HepG2 (cell line): ENCODE measurements at regions not wholly inside any gene's neighbourhood (a gene's known extent, or its start where the extent isn't known, plus 50 kb on each side); places are given as distances from the start of the nearest gene placed in this dataset.

ENCODE experiments used
- CREM ChIP-seq, 2 experiments: sonication (generic) in 1 of 2; formaldehyde crosslinking in 1 of 2; IDR thresholded peaks; 2 replicates each; pipeline versions ENCODE4 v1.4.0 to v1.6.1; 2016 to 2020; ENCODE audit warnings: antibody characterized with exemption in 1 of 2, mild to moderate bottlenecking in 1 of 2, missing genetic modification reagents in 1 of 2
- CTCF ChIP-seq: sonication (generic); formaldehyde crosslinking; IDR thresholded peaks from 2 replicates; pipeline ENCODE4 v1.5.0; 2020; ENCODE audit warnings: mild to moderate bottlenecking, missing genetic modification reagents, moderate library complexity
- FOXA1 ChIP-seq, 2 experiments: fragments of 450-650 bp in 1 of 2; sonication (generic) in 1 of 2; formaldehyde crosslinking in 1 of 2; IDR thresholded peaks; 2 replicates each; pipeline versions ENCODE4 v1.4.0 to v1.6.1; 2016 to 2020; ENCODE audit warnings: missing genetic modification reagents in 1 of 2
- MYC ChIP-seq: sonication (generic); formaldehyde crosslinking; IDR thresholded peaks from 2 replicates; pipeline ENCODE4 v1.9.0; 2021; ENCODE audit warnings: missing genetic modification reagents, borderline replicate concordance
- TF ChIP-seq, protein P1 (sequence below), 2 experiments: sonication (generic) in 1 of 2; formaldehyde crosslinking in 1 of 2; IDR thresholded peaks; 2 replicates each; pipeline versions ENCODE4 v1.5.1 to v1.6.1; 2011 to 2020; ENCODE audit warnings: borderline replicate concordance in 1 of 2, low read depth in 1 of 2, low read length in 1 of 2, mild to moderate bottlenecking in 1 of 2, missing genetic modification reagents in 1 of 2, moderate library complexity in 1 of 2
- TF ChIP-seq, protein P2 (sequence below): sonication (generic); formaldehyde crosslinking; IDR thresholded peaks from 2 replicates; pipeline ENCODE4 v1.4.0; 2020; ENCODE audit warnings: mild to moderate bottlenecking, missing genetic modification reagents
- TF ChIP-seq, protein P3 (sequence below), 2 experiments: fragments of 450-650 bp in 1 of 2; sonication (generic) in 1 of 2; formaldehyde crosslinking; IDR thresholded peaks; 2 replicates each; pipeline versions ENCODE4 v1.5.0 to v1.8.0; 2020 to 2022; ENCODE audit warnings: mild to moderate bottlenecking in 1 of 2, missing genetic modification reagents in 1 of 2

GRCh38 chr18:38502539-38502938 lies 936.9 kb upstream of the CELF4 start:
- TF ChIP-seq, protein P1, sequence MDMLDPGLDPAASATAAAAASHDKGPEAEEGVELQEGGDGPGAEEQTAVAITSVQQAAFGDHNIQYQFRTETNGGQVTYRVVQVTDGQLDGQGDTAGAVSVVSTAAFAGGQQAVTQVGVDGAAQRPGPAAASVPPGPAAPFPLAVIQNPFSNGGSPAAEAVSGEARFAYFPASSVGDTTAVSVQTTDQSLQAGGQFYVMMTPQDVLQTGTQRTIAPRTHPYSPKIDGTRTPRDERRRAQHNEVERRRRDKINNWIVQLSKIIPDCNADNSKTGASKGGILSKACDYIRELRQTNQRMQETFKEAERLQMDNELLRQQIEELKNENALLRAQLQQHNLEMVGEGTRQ (IDR thresholded peaks at IDR 0.05; ENCODE audit: low read depth, low read length), result no peak
- TF ChIP-seq, protein P1 (CRISPR knock-in tag; IDR thresholded peaks at IDR 0.05; ENCODE audit: borderline replicate concordance), result no peak
- no peak for TF ChIP-seq CREM (IDR thresholded peaks at IDR 0.05)
- TF ChIP-seq CREM (CRISPR knock-in tag; IDR thresholded peaks at IDR 0.05), result no peak
- no peak for TF ChIP-seq FOXA1 (IDR thresholded peaks at IDR 0.05)
- no peak for TF ChIP-seq FOXA1 (CRISPR knock-in tag; IDR thresholded peaks at IDR 0.05)
- no peak for TF ChIP-seq CTCF (CRISPR knock-in tag)
- TF ChIP-seq, protein P2, sequence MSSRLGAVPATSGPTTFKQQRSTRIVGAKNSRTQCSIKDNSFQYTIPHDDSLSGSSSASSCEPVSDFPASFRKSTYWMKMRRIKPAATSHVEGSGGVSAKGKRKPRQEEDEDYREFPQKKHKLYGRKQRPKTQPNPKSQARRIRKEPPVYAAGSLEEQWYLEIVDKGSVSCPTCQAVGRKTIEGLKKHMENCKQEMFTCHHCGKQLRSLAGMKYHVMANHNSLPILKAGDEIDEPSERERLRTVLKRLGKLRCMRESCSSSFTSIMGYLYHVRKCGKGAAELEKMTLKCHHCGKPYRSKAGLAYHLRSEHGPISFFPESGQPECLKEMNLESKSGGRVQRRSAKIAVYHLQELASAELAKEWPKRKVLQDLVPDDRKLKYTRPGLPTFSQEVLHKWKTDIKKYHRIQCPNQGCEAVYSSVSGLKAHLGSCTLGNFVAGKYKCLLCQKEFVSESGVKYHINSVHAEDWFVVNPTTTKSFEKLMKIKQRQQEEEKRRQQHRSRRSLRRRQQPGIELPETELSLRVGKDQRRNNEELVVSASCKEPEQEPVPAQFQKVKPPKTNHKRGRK, result no peak
- no peak for TF ChIP-seq MYC (CRISPR knock-in tag)
- TF ChIP-seq, protein P3, sequence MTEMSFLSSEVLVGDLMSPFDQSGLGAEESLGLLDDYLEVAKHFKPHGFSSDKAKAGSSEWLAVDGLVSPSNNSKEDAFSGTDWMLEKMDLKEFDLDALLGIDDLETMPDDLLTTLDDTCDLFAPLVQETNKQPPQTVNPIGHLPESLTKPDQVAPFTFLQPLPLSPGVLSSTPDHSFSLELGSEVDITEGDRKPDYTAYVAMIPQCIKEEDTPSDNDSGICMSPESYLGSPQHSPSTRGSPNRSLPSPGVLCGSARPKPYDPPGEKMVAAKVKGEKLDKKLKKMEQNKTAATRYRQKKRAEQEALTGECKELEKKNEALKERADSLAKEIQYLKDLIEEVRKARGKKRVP (CRISPR knock-in tag; IDR thresholded peaks at IDR 0.05), result no peak
